Liver (tissue), 8 donors: ENCODE measurements at regions not wholly inside any gene's neighbourhood (a gene's known extent, or its start where the extent isn't known, plus 50 kb on each side); places are given as distances from the start of the nearest gene placed in this dataset.

Experiments used
- DNase-seq: peaks from one replicate; pipeline ENCODE4 v3.0.0-alpha.2; 2017; ENCODE audit warnings: low spot score
- H3K27ac ChIP-seq, 2 donors: one replicate each; pipeline ENCODE4 v1.7.0; 2013; ENCODE audit warnings: inconsistent platforms in 2 of 2, low read length in 2 of 2, control low read depth in 1 of 2, low read depth in 1 of 2, mild to moderate bottlenecking in 1 of 2
- H3K27me3 ChIP-seq, 4 donors: one replicate each; pipeline versions ENCODE4 v1.6.1 to v1.7.0; 2013; ENCODE audit warnings: low read length in 3 of 4, inconsistent platforms in 1 of 4, mild to moderate bottlenecking in 1 of 4, moderate library complexity in 1 of 4; ENCODE audit not compliant: control insufficient read depth in 4 of 4, insufficient read depth in 4 of 4
- H3K36me3 ChIP-seq, 4 donors: one replicate each; pipeline versions ENCODE4 v1.6.1 to v1.7.0; 2013; ENCODE audit warnings: low read length in 3 of 4, mild to moderate bottlenecking in 3 of 4, low read depth in 1 of 4, moderate library complexity in 1 of 4; ENCODE audit not compliant: control insufficient read depth in 4 of 4, insufficient read depth in 3 of 4
- H3K4me1 ChIP-seq, 4 donors: one replicate each; pipeline versions ENCODE4 v1.6.1 to v1.7.0; 2013; ENCODE audit warnings: low read length in 3 of 4, mild to moderate bottlenecking in 3 of 4, moderate library complexity in 1 of 4; ENCODE audit not compliant: control insufficient read depth in 4 of 4, insufficient read depth in 4 of 4
- H3K4me3 ChIP-seq, 3 donors: one replicate each; pipeline versions ENCODE4 v1.6.1 to v1.7.0; 2013; ENCODE audit warnings: low read length in 3 of 3, control low read depth in 1 of 3, low read depth in 1 of 3, mild to moderate bottlenecking in 1 of 3
- H3K9ac ChIP-seq, 2 donors: one replicate each; pipeline ENCODE4 v1.7.0; 2013; ENCODE audit warnings: low read length in 2 of 2, mild to moderate bottlenecking in 2 of 2, moderate library complexity in 2 of 2, control low read depth in 1 of 2, low read depth in 1 of 2
- H3K9me3 ChIP-seq, 4 donors: one replicate each; pipeline versions ENCODE4 v1.6.1 to v1.7.0; 2013; ENCODE audit warnings: low read length in 3 of 4; ENCODE audit not compliant: control insufficient read depth in 4 of 4
- CTCF ChIP-seq: fragments of 150-350 bp; IDR thresholded peaks from 2 replicates; pipeline ENCODE4 v1.5.1; 2017; ENCODE audit warnings: improper control_type of control experiment, low read depth, low read length; ENCODE audit not compliant: missing input control
- EGR1 ChIP-seq, 2 donors: IDR thresholded peaks; 2 replicates each; pipeline ENCODE4 v1.6.1; 2016 to 2018; ENCODE audit warnings: antibody characterized with exemption in 2 of 2, low read depth in 2 of 2
- FOXA1 ChIP-seq: IDR thresholded peaks from 2 replicates; pipeline ENCODE4 v1.6.1; 2016; ENCODE audit warnings: antibody characterized with exemption
- FOXA2 ChIP-seq: IDR thresholded peaks from 2 replicates; pipeline ENCODE4 v1.6.1; 2016; ENCODE audit warnings: antibody characterized with exemption
- GABPA ChIP-seq, 2 donors: IDR thresholded peaks in 1 of 2; conservative IDR thresholded peaks in 1 of 2; 2 replicates each; pipeline ENCODE4 v1.6.1; 2016; ENCODE audit warnings: antibody characterized with exemption in 2 of 2, mild to moderate bottlenecking in 1 of 2, moderate library complexity in 1 of 2
- HNF4A ChIP-seq, 2 donors: conservative IDR thresholded peaks; 2 replicates each; pipeline ENCODE4 v1.6.1; 2016; ENCODE audit warnings: antibody characterized with exemption in 2 of 2, mild to moderate bottlenecking in 2 of 2
- HNF4G ChIP-seq: IDR thresholded peaks from 2 replicates; pipeline ENCODE4 v1.6.1; 2016; ENCODE audit warnings: antibody characterized with exemption
- JUND ChIP-seq, 2 donors: IDR thresholded peaks; 2 replicates each; pipeline ENCODE4 v1.6.1; 2016; ENCODE audit warnings: antibody characterized with exemption in 2 of 2
- NR2F2 ChIP-seq: IDR thresholded peaks from 2 replicates; pipeline ENCODE4 v1.6.1; 2016; ENCODE audit warnings: antibody characterized with exemption
- RAD21 ChIP-seq, 2 donors: IDR thresholded peaks; 2 replicates each; pipeline ENCODE4 v1.6.1; 2016; ENCODE audit warnings: antibody characterized with exemption in 2 of 2, mild to moderate bottlenecking in 2 of 2
- SP1 ChIP-seq: IDR thresholded peaks from 2 replicates; pipeline ENCODE4 v1.6.1; 2018; ENCODE audit warnings: antibody characterized with exemption, mild to moderate bottlenecking
- TAF1 ChIP-seq: conservative IDR thresholded peaks from 2 replicates; pipeline ENCODE4 v1.6.1; 2016; ENCODE audit warnings: antibody characterized with exemption, mild to moderate bottlenecking
- YY1 ChIP-seq: IDR thresholded peaks from 2 replicates; pipeline ENCODE4 v1.6.1; 2016; ENCODE audit warnings: antibody characterized with exemption, mild to moderate bottlenecking
- ZBTB33 ChIP-seq: IDR thresholded peaks from 2 replicates; pipeline ENCODE4 v1.6.1; 2016; ENCODE audit warnings: antibody characterized with exemption
- WGBS: extraction: QIAGEN DNeasy Blood & Tissue Kit; methylation state at CpG from one replicate; pipeline ENCODE4 v1.1.7; 2013; 5-methylcytosine and 5-hydroxymethylcytosine counted together
- TF ChIP-seq, protein P1 (sequence below): IDR thresholded peaks from 2 replicates; pipeline ENCODE4 v1.6.1; 2016; ENCODE audit warnings: antibody characterized with exemption, mild to moderate bottlenecking
- TF ChIP-seq, protein P2 (sequence below): IDR thresholded peaks from 2 replicates; pipeline ENCODE4 v1.6.1; 2016; ENCODE audit warnings: antibody characterized with exemption
- TF ChIP-seq, protein P3 (sequence below): IDR thresholded peaks from 2 replicates; pipeline ENCODE4 v1.6.1; 2016; ENCODE audit warnings: antibody characterized with exemption
- donor health status: healthy.
- donor health status: healthy.
- donor health status: healthy.
- donor health status: healthy.
- donor health status: healthy.

- no peak for DNase-seq
- Histone ChIP-seq H3K27me3 (no peaks in the 10 kb centered on the region), H3K36me3 (no peaks in the 10 kb centered on the region), H3K27ac (no peak overlapping the region), H3K9me3 (peaks cover 0 to 8% (median 1%) of the 10 kb centered on the region in 4 donors), H3K4me3 (no peak overlapping the region), H3K9ac (no peak overlapping the region), H3K4me1 (no peaks in the 10 kb centered on the region)
- WGBS = 57% methylated on average over 3 of the region's 3 CpGs
- TF ChIP-seq FOXA1 (no peak), RAD21 (IDR thresholded peaks at IDR 0.05) (no peak), CTCF (no peak), NR2F2 (no peak), TAF1 (no peak), FOXA2 (no peak), SP1 (no peak), HNF4G (no peak), YY1 (no peak), GABPA (IDR thresholded peaks at IDR 0.05 in 1 of 2, conservative IDR thresholded peaks at IDR 0.05 in 1 of 2) (no peak), HNF4A (conservative IDR thresholded peaks at IDR 0.05) (no peak), JUND (IDR thresholded peaks at IDR 0.05) (no peak)
- TF ChIP-seq, protein P1, sequence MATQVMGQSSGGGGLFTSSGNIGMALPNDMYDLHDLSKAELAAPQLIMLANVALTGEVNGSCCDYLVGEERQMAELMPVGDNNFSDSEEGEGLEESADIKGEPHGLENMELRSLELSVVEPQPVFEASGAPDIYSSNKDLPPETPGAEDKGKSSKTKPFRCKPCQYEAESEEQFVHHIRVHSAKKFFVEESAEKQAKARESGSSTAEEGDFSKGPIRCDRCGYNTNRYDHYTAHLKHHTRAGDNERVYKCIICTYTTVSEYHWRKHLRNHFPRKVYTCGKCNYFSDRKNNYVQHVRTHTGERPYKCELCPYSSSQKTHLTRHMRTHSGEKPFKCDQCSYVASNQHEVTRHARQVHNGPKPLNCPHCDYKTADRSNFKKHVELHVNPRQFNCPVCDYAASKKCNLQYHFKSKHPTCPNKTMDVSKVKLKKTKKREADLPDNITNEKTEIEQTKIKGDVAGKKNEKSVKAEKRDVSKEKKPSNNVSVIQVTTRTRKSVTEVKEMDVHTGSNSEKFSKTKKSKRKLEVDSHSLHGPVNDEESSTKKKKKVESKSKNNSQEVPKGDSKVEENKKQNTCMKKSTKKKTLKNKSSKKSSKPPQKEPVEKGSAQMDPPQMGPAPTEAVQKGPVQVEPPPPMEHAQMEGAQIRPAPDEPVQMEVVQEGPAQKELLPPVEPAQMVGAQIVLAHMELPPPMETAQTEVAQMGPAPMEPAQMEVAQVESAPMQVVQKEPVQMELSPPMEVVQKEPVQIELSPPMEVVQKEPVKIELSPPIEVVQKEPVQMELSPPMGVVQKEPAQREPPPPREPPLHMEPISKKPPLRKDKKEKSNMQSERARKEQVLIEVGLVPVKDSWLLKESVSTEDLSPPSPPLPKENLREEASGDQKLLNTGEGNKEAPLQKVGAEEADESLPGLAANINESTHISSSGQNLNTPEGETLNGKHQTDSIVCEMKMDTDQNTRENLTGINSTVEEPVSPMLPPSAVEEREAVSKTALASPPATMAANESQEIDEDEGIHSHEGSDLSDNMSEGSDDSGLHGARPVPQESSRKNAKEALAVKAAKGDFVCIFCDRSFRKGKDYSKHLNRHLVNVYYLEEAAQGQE = no peak
- TF ChIP-seq, protein P2, sequence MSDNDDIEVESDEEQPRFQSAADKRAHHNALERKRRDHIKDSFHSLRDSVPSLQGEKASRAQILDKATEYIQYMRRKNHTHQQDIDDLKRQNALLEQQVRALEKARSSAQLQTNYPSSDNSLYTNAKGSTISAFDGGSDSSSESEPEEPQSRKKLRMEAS = no peak
These were observed 262.3 kb downstream of the ZNF516 start for GRCh38 chr18:76232779-76233178.

DNA sequence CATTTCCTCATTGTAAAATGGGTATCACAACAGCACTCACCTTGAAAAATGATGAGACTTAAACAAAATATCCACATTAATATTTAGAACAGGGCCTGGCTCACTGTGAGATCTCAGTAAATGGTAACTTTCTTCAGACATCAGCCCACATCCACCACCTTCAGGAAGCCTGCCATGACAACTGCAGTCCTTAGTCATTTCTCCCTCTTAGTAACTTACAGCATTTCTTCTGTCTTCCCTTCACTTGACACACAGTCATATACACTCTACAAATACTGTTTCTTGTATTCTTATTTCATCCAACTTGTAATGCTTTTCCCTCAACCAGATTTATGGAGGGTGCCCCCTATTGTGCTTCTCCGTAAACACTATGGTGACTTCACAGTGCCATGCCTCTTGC, 263.0 kb downstream of the ZNF516 start:
- 82% methylated on average over 1 of the region's 1 CpG for WGBS

DNA sequence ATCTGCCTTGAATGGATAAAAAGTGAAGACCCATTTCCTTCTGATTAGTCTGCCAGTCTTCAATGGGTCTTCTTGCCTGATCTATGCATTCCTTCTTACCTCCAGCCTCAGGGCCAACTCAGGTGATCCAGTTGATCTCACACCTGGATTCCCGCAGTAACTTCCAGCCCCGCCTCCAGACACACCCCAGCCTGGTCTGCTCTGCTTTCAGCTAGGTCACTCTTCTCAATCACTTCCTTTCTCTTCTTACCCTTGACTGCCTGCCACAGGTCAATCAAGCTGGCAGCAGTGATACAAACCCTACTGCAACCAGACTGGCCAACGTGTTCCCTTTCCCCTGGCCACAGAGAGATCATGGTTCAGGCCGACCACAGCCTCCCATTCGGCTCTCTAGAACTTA, 263.6 kb downstream of the ZNF516 start:
- 70% methylated on average over 5 of the region's 5 CpGs for WGBS
- Histone ChIP-seq H3K4me3 (no peak overlapping the region), H3K27me3 (no peaks in the 10 kb centered on the region), H3K9ac (no peak overlapping the region), H3K36me3 (no peaks in the 10 kb centered on the region), H3K27ac (no peak overlapping the region), H3K4me1 (no peaks in the 10 kb centered on the region), H3K9me3 (peaks cover 0 to 4% (median 0%) of the 10 kb centered on the region in 4 donors)
- DNase-seq = no peak
- TF ChIP-seq RAD21 (IDR thresholded peaks at IDR 0.05) (no peak), FOXA2 (no peak), NR2F2 (no peak), EGR1 (IDR thresholded peaks at IDR 0.05; ENCODE audit: low read depth in 2 of 2) (no peak), ZBTB33 (no peak), YY1 (no peak), GABPA (IDR thresholded peaks at IDR 0.05 in 1 of 2, conservative IDR thresholded peaks at IDR 0.05 in 1 of 2) (no peak)
- TF ChIP-seq, protein P2 = no peak
- TF ChIP-seq, protein P3, sequence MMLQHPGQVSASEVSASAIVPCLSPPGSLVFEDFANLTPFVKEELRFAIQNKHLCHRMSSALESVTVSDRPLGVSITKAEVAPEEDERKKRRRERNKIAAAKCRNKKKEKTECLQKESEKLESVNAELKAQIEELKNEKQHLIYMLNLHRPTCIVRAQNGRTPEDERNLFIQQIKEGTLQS = no peak
- TF ChIP-seq, protein P1 = no peak

More for the DNA sequence above, 263.0 kb downstream of the ZNF516 start:
- TF ChIP-seq RAD21 (IDR thresholded peaks at IDR 0.05) = no peak
- Histone ChIP-seq H3K36me3 (no peaks in the 10 kb centered on the region), H3K4me3 (no peak overlapping the region), H3K27ac (no peak overlapping the region), H3K27me3 (no peaks in the 10 kb centered on the region), H3K9ac (no peak overlapping the region), H3K4me1 (no peaks in the 10 kb centered on the region), H3K9me3 (peaks cover 0 to 4% (median 0%) of the 10 kb centered on the region in 4 donors)
- no peak for DNase-seq
